ENCODE measurements at regions not wholly inside any gene's neighbourhood (a gene's known extent, or its start where the extent isn't known, plus 50 kb on each side); places are given as distances from the start of the nearest gene placed in this dataset.

GRCh38 chr10:129161150-129161549 is 305.9 kb upstream of the MGMT start:
- DNase-seq = peak; percentile 70 to 77

- DNase-seq = no peak
These were observed 303.5 kb upstream of the MGMT start for GRCh38 chr10:129163531-129163930.

GRCh38 chr10:129165076-129165720 is 301.8 kb upstream of the MGMT start:
- no peak for DNase-seq

GRCh38 chr10:129165770-129166169 is 301.3 kb upstream of the MGMT start:
- DNase-seq = no peak

GRCh38 chr10:129168660-129169059 is 298.4 kb upstream of the MGMT start:
- DNase-seq = no peak

- DNase-seq = no peak
These were observed 297.9 kb upstream of the MGMT start for GRCh38 chr10:129169115-129169514.

GRCh38 chr10:129170812-129171211 is 296.2 kb upstream of the MGMT start:
- no peak for DNase-seq

GRCh38 chr10:129171812-129172211 is 295.2 kb upstream of the MGMT start:
- DNase-seq = no peak

GRCh38 chr10:129174232-129175014 is 292.6 kb upstream of the MGMT start:
- no peak for DNase-seq

GRCh38 chr10:129179245-129179971 is 287.6 kb upstream of the MGMT start:
- peak in 1 of 2 experiments; percentile 14 for DNase-seq

GRCh38 chr10:129179972-129180678 is 286.9 kb upstream of the MGMT start:
- DNase-seq = no peak

- DNase-seq = no peak
These were observed 282.8 kb upstream of the MGMT start for GRCh38 chr10:129184196-129184595.

GRCh38 chr10:129187331-129187730 is 279.7 kb upstream of the MGMT start:
- no peak for DNase-seq

- DNase-seq = no peak
These were observed 275.2 kb upstream of the MGMT start for GRCh38 chr10:129191797-129192196.

- DNase-seq = no peak
These were observed 274.5 kb upstream of the MGMT start for GRCh38 chr10:129192344-129193128.

- no peak for DNase-seq
These were observed 273.9 kb upstream of the MGMT start for GRCh38 chr10:129193148-129193547.

GRCh38 chr10:129194181-129194870 is 272.7 kb upstream of the MGMT start:
- no peak for DNase-seq

- no peak for DNase-seq
These were observed 267.2 kb upstream of the MGMT start for GRCh38 chr10:129199826-129200225.

- no peak for DNase-seq
These were observed 263.2 kb upstream of the MGMT start for GRCh38 chr10:129203819-129204218.

- DNase-seq = no peak
These were observed 259.7 kb upstream of the MGMT start for GRCh38 chr10:129207297-129207696.

GRCh38 chr10:129210876-129211275 is 256.2 kb upstream of the MGMT start:
- DNase-seq = no peak

- DNase-seq = no peak
These were observed 253.8 kb upstream of the MGMT start for GRCh38 chr10:129213256-129213655.
